ENCODE measurements at regions not wholly inside any gene's neighbourhood (a gene's known extent, or its start where the extent isn't known, plus 50 kb on each side); places are given as distances from the start of the nearest gene placed in this dataset.

DNA sequence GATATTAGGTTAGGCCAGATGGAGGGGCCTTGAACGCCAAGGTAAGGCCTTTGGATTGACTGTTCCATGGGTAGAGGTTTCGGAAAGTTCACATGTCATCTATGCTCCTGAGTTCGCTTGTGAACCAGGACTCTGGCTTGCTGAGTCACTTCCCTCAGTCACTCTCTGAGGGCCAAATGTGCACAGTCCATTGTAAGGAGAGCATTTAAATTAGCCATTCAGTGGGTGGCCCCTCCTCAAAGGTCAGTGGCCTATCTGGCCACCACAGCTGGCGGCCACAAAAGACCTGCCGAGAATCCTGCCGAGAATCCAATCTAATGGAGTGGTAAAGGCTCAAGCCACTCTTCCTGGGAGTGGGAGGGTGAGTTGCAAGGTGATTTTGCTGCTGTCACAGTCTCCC lies 58.9 kb upstream of the ARAP3 start:
- no peaks in the 10 kb centered on the region for H3K4me1 ChIP-seq (ENCODE audit: control insufficient read depth in 3 of 3, insufficient read depth in 3 of 3, low read length in 3 of 3)
- peaks cover 3 to 10% (median 8%) of the 10 kb centered on the region in 3 donors for H3K27me3 ChIP-seq (ENCODE audit: control insufficient read depth in 3 of 3, insufficient read depth in 3 of 3, low read length in 3 of 3)
- H3K4me3 ChIP-seq (ENCODE audit: low read length in 3 of 3): no peak overlapping the region
- H3K9me3 ChIP-seq (ENCODE audit: control insufficient read depth in 3 of 3, low read length in 3 of 3): no peaks in the 10 kb centered on the region
- no peak overlapping the region for H3K27ac ChIP-seq (ENCODE audit: low read depth, low read length)
- no peak overlapping the region for H3K9ac ChIP-seq (ENCODE audit: low read depth in 1 of 3, low read length in 3 of 3)
- H3K36me3 ChIP-seq (ENCODE audit: control insufficient read depth in 3 of 3, insufficient read depth in 3 of 3, low read length in 3 of 3): no peaks in the 10 kb centered on the region

DNA sequence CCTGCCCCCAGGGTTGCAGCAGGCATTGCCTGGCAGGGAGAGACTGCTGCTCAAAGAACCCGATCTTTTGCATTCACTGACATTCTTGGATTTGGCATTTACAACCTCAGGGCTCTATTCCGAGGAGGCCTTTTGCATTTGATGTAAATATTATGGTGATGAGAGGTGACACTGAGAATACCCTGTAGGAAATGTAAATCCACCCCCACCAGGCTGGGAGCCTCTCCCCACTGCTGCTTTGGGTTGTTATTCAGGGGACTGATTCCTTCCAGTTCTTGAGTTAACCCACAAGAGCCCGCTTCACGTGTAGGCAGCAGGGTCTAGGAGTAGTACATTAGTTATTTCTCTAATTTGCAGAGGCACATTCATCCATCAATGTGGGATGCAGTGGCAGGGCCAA lies 55.5 kb upstream of the ARAP3 start:
- Histone ChIP-seq H3K9ac (ENCODE audit: low read depth in 1 of 3, low read length in 3 of 3) (no peak overlapping the region), H3K27me3 (ENCODE audit: control insufficient read depth in 3 of 3, insufficient read depth in 3 of 3, low read length in 3 of 3) (peaks cover 3 to 8% (median 5%) of the 10 kb centered on the region in 3 donors), H3K4me3 (ENCODE audit: low read length in 3 of 3) (no peak overlapping the region), H3K27ac (ENCODE audit: low read depth, low read length) (no peak overlapping the region), H3K36me3 (ENCODE audit: control insufficient read depth in 3 of 3, insufficient read depth in 3 of 3, low read length in 3 of 3) (peaks cover 0 to 3% (median 0%) of the 10 kb centered on the region in 3 donors), H3K9me3 (ENCODE audit: control insufficient read depth in 3 of 3, low read length in 3 of 3) (no peaks in the 10 kb centered on the region), H3K4me1 (ENCODE audit: control insufficient read depth in 3 of 3, insufficient read depth in 3 of 3, low read length in 3 of 3) (no peaks in the 10 kb centered on the region)

DNA sequence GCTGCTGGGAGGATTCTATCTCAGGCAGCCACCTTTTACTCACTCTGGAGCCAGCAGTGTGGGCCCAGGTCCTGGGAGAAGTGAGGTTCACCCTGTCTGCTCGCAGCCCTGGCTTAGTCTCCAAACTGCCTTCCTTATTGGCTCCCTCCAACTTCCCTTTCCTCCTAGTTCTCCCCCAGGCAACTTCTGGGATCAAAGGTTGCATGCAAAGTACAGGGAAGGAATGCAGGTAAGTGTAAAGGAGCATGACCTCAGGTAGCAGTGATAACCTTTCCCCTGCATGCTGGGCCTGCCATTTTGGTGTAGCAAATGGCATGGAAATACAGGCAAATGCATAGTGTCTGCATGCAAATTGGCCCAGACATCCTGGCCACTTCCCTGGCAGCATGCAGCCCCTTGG lies 53.8 kb upstream of the ARAP3 start:
- Histone ChIP-seq H3K9ac (ENCODE audit: low read depth in 1 of 3, low read length in 3 of 3) (no peak overlapping the region), H3K27ac (ENCODE audit: low read depth, low read length) (no peak overlapping the region), H3K4me1 (ENCODE audit: control insufficient read depth in 3 of 3, insufficient read depth in 3 of 3, low read length in 3 of 3) (peaks cover 0 to 5% (median 0%) of the 10 kb centered on the region in 3 donors), H3K27me3 (ENCODE audit: control insufficient read depth in 3 of 3, insufficient read depth in 3 of 3, low read length in 3 of 3) (peaks cover 0 to 8% (median 5%) of the 10 kb centered on the region in 3 donors), H3K36me3 (ENCODE audit: control insufficient read depth in 3 of 3, insufficient read depth in 3 of 3, low read length in 3 of 3) (peaks cover 0 to 3% (median 0%) of the 10 kb centered on the region in 3 donors), H3K9me3 (ENCODE audit: control insufficient read depth in 3 of 3, low read length in 3 of 3) (no peaks in the 10 kb centered on the region), H3K4me3 (ENCODE audit: low read length in 3 of 3) (no peak overlapping the region)

DNA sequence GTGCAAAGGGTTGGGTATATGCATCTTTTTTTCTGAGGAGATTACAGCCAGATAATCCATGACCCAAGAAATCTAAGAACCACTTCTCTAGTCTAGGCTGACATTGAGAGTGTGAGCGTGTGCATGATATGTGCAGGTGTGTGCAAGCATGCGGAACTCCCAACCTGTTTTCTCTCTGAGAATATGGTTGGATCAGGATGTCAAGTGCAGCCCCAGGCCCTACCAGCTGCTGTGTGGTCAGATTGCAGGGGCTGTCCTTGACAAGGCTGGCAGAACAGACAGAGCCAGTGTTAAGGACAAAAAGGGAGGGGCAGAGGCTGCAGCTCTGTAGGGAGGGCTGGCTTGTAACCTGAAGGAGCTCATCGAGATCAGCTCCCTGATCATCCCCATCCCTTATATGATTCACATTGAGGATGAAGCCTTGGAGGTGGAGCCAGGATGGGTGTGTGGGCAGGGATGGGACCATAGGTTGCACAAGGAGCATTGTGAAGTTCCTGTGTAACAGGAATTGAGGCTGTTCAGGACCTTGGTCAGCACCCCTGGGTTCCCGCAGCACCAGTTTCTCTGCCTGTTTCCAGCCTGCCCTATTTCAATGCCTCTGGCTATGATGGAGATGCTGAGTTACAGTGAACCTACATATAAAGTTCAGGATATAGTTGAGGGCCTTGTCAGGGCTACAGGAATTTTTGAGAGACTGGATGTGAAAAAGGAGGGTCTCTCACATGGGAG lies 52.6 kb upstream of the ARAP3 start:
- Histone ChIP-seq H3K4me3 (ENCODE audit: low read length in 3 of 3) (no peak overlapping the region), H3K27ac (ENCODE audit: low read depth, low read length) (no peak overlapping the region), H3K9me3 (ENCODE audit: control insufficient read depth in 3 of 3, low read length in 3 of 3) (no peaks in the 10 kb centered on the region), H3K36me3 (ENCODE audit: control insufficient read depth in 3 of 3, insufficient read depth in 3 of 3, low read length in 3 of 3) (peaks cover 0 to 3% (median 0%) of the 10 kb centered on the region in 3 donors), H3K4me1 (ENCODE audit: control insufficient read depth in 3 of 3, insufficient read depth in 3 of 3, low read length in 3 of 3) (peaks cover 0 to 10% (median 0%) of the 10 kb centered on the region in 3 donors), H3K9ac (ENCODE audit: low read depth in 1 of 3, low read length in 3 of 3) (no peak overlapping the region), H3K27me3 (ENCODE audit: control insufficient read depth in 3 of 3, insufficient read depth in 3 of 3, low read length in 3 of 3) (peaks cover 0 to 8% (median 5%) of the 10 kb centered on the region in 3 donors)

GRCh38 chr5:141733198-141733597 lies 51.2 kb upstream of the ARAP3 start:
- Histone ChIP-seq H3K36me3 (ENCODE audit: control insufficient read depth in 3 of 3, insufficient read depth in 3 of 3, low read length in 3 of 3) (peaks cover 0 to 3% (median 0%) of the 10 kb centered on the region in 3 donors), H3K27ac (ENCODE audit: low read depth, low read length) (no peak overlapping the region), H3K9me3 (ENCODE audit: control insufficient read depth in 3 of 3, low read length in 3 of 3) (no peaks in the 10 kb centered on the region), H3K27me3 (ENCODE audit: control insufficient read depth in 3 of 3, insufficient read depth in 3 of 3, low read length in 3 of 3) (peaks cover 0 to 7% (median 5%) of the 10 kb centered on the region in 3 donors), H3K9ac (ENCODE audit: low read depth in 1 of 3, low read length in 3 of 3) (no peak overlapping the region), H3K4me1 (ENCODE audit: control insufficient read depth in 3 of 3, insufficient read depth in 3 of 3, low read length in 3 of 3) (peaks cover 0 to 10% (median 0%) of the 10 kb centered on the region in 3 donors), H3K4me3 (ENCODE audit: low read length in 3 of 3) (no peak overlapping the region)

- no peaks in the 10 kb centered on the region for H3K9me3 ChIP-seq (ENCODE audit: control insufficient read depth in 3 of 3, low read length in 3 of 3)
- H3K27me3 ChIP-seq (ENCODE audit: control insufficient read depth in 3 of 3, insufficient read depth in 3 of 3, low read length in 3 of 3): peaks cover 0 to 5% (median 3%) of the 10 kb centered on the region in 3 donors
- no peak overlapping the region for H3K4me3 ChIP-seq (ENCODE audit: low read length in 3 of 3)
- H3K27ac ChIP-seq (ENCODE audit: low read depth, low read length): no peak overlapping the region
- peaks cover 0 to 3% (median 0%) of the 10 kb centered on the region in 3 donors for H3K36me3 ChIP-seq (ENCODE audit: control insufficient read depth in 3 of 3, insufficient read depth in 3 of 3, low read length in 3 of 3)
- no peak overlapping the region for H3K9ac ChIP-seq (ENCODE audit: low read depth in 1 of 3, low read length in 3 of 3)
- H3K4me1 ChIP-seq (ENCODE audit: control insufficient read depth in 3 of 3, insufficient read depth in 3 of 3, low read length in 3 of 3): peaks cover 0 to 10% (median 0%) of the 10 kb centered on the region in 3 donors
Observed at GRCh38 chr5:141732417-141732816, 50.4 kb upstream of the ARAP3 start.
